ENCODE measurements at regions not wholly inside any gene's neighbourhood (a gene's known extent, or its start where the extent isn't known, plus 50 kb on each side); places are given as distances from the start of the nearest gene placed in this dataset.

GRCh38 chr11:82045748-82046457, 687.8 kb downstream of the FAM181B start:
- DNase-seq: no peak
- WGBS, 3 donors: 87 to 97% (median 89%) methylated on average over 2 of the region's 2 CpGs
- no peaks in the 10 kb centered on the region for H3K27me3 ChIP-seq
- H3K4me1 ChIP-seq (ENCODE audit: insufficient read depth): no peaks in the 10 kb centered on the region
- no peak overlapping the region for H3K27ac ChIP-seq
- TF ChIP-seq CTCF (IDR thresholded peaks at IDR 0.05) (no peak), EP300 (IDR thresholded peaks at IDR 0.05) (no peak), POLR2A (IDR thresholded peaks at IDR 0.05) (no peak)
- intact Hi-C loops (cut with DNase I): no loop called here
- no peaks in the 10 kb centered on the region for H3K9me3 ChIP-seq
- no peak overlapping the region for H3K4me3 ChIP-seq
- H3K36me3 ChIP-seq: no peaks in the 10 kb centered on the region

- Histone ChIP-seq H3K4me1 (ENCODE audit: insufficient read depth) (no peaks in the 10 kb centered on the region), H3K4me3 (no peak overlapping the region), H3K27ac (no peak overlapping the region), H3K9me3 (no peaks in the 10 kb centered on the region), H3K27me3 (no peaks in the 10 kb centered on the region), H3K36me3 (no peaks in the 10 kb centered on the region)
- WGBS, 3 donors: 77 to 85% (median 77%) methylated on average over 2 of the region's 2 CpGs
- intact Hi-C loops (cut with DNase I): no loop called here
- TF ChIP-seq EP300 (IDR thresholded peaks at IDR 0.05) (no peak), POLR2A (IDR thresholded peaks at IDR 0.05) (no peak), CTCF (IDR thresholded peaks at IDR 0.05) (no peak)
- no peak for DNase-seq
Measured at GRCh38 chr11:82043316-82043715, 690.3 kb downstream of the FAM181B start.

GRCh38 chr11:82041764-82042163, 691.9 kb downstream of the FAM181B start:
- no peak overlapping the region for H3K27ac ChIP-seq
- DNase-seq: no peak
- no peaks in the 10 kb centered on the region for H3K36me3 ChIP-seq
- no peaks in the 10 kb centered on the region for H3K27me3 ChIP-seq
- TF ChIP-seq POLR2A (IDR thresholded peaks at IDR 0.05): no peak
- TF ChIP-seq CTCF (IDR thresholded peaks at IDR 0.05): no peak
- no peak for TF ChIP-seq EP300 (IDR thresholded peaks at IDR 0.05)
- 86 to 93% (median 86%) methylated on average over 6 of the region's 6 CpGs for WGBS, 3 donors
- H3K4me1 ChIP-seq (ENCODE audit: insufficient read depth): no peaks in the 10 kb centered on the region
- no peaks in the 10 kb centered on the region for H3K9me3 ChIP-seq
- intact Hi-C loops (cut with DNase I): no loop called here
- H3K4me3 ChIP-seq: no peak overlapping the region

- Histone ChIP-seq H3K4me1 (ENCODE audit: insufficient read depth) (no peaks in the 10 kb centered on the region), H3K9me3 (no peaks in the 10 kb centered on the region), H3K27ac (no peak overlapping the region), H3K36me3 (no peaks in the 10 kb centered on the region), H3K27me3 (no peaks in the 10 kb centered on the region), H3K4me3 (no peak overlapping the region)
- WGBS, 3 donors: 62 to 66% (median 65%) methylated on average over 2 of the region's 2 CpGs
- no peak for DNase-seq
- no peak for TF ChIP-seq EP300 (IDR thresholded peaks at IDR 0.05)
- no peak for TF ChIP-seq POLR2A (IDR thresholded peaks at IDR 0.05)
- TF ChIP-seq CTCF (IDR thresholded peaks at IDR 0.05): no peak
- intact Hi-C loops (cut with DNase I): no loop called here
Measured at GRCh38 chr11:82038154-82038553, 695.5 kb downstream of the FAM181B start.
